ENCODE measurements at regions not wholly inside any gene's neighbourhood (a gene's known extent, or its start where the extent isn't known, plus 50 kb on each side); places are given as distances from the start of the nearest gene placed in this dataset.

- no peak for DNase-seq
Observed at GRCh38 chr11:13225038-13226001, 52.3 kb upstream of the BMAL1 start.

- DNase-seq: no peak
Observed at GRCh38 chr11:13227676-13228255, 49.8 kb upstream of the BMAL1 start.

All from COR-L47 (cell line).